Psoas muscle (tissue), 7 donors: ENCODE measurements at regions not wholly inside any gene's neighbourhood (a gene's known extent, or its start where the extent isn't known, plus 50 kb on each side); places are given as distances from the start of the nearest gene placed in this dataset.

Source experiments
- ATAC-seq, 4 donors: fragments of 200-7000 bp; cut with Tn5 transposase; one replicate each; pipeline ENCODE4 v1.9.1; 2020; ENCODE audit warnings: moderate library complexity in 3 of 4, mild to moderate bottlenecking in 2 of 4
- DNase-seq, 2 donors: peaks; one replicate each; pipeline ENCODE4 v3.0.0-alpha.2; 2020
- H3K27ac ChIP-seq: fragments of 200-600 bp; one replicate; pipeline ENCODE4 v1.8.0; 2022
- H3K27me3 ChIP-seq, 3 donors: fragments of 200-600 bp in 1 of 3; one replicate each; pipeline versions ENCODE4 v1.6.1 to v1.8.0; 2013 to 2022; ENCODE audit warnings: low read length in 2 of 3, mild to moderate bottlenecking in 2 of 3, moderate library complexity in 1 of 3; ENCODE audit not compliant: insufficient read depth in 3 of 3
- H3K36me3 ChIP-seq, 2 donors: fragments of 200-600 bp in 1 of 2; one replicate each; pipeline versions ENCODE4 v1.6.1 to v1.8.0; 2013 to 2022; ENCODE audit warnings: low read depth in 1 of 2, mild to moderate bottlenecking in 1 of 2, moderate library complexity in 1 of 2; ENCODE audit not compliant: insufficient read depth in 1 of 2
- H3K4me1 ChIP-seq: fragments of 200-600 bp; one replicate; pipeline ENCODE4 v1.8.0; 2022
- H3K4me3 ChIP-seq: fragments of 200-600 bp; one replicate; pipeline ENCODE4 v1.8.0; 2022; ENCODE audit warnings: mild to moderate bottlenecking
- H3K9me3 ChIP-seq: fragments of 200-600 bp; one replicate; pipeline ENCODE4 v1.8.0; 2022
- WGBS, 3 donors: extraction: QIAGEN DNeasy Blood & Tissue Kit; methylation state at CpG; one replicate each; pipeline versions ENCODE4 v1.1.6 to v1.1.7; 2013; 5-methylcytosine and 5-hydroxymethylcytosine counted together
- intact Hi-C, 2 donors: fragments of 100-400 bp; cut with DNase I; formaldehyde crosslinking; loops; one replicate each; pipeline versions ENCODE4 v1.11.0 to v1.14.2; 2022
- TF ChIP-seq, protein P1 (sequence below): fragments of 200-600 bp; IDR thresholded peaks from one replicate; pipeline ENCODE4 v1.8.0; 2022; ENCODE audit warnings: antibody characterized with exemption
- donor health status: healthy with polysubstance abuse.
- donor health status: DM: no; HTN: no; CAD: no; lungs with moderate emphysema.
- donor health status: Bipolar disorder and iron deficiency.
- donor health status: healthy.
- donor health status: DM: yes; HTN: yes; CAD: no.
- donor health status: DM: no; HTN: no; CAD: no.
- donor health status: DM: yes; HTN: yes; CAD: no.

DNA sequence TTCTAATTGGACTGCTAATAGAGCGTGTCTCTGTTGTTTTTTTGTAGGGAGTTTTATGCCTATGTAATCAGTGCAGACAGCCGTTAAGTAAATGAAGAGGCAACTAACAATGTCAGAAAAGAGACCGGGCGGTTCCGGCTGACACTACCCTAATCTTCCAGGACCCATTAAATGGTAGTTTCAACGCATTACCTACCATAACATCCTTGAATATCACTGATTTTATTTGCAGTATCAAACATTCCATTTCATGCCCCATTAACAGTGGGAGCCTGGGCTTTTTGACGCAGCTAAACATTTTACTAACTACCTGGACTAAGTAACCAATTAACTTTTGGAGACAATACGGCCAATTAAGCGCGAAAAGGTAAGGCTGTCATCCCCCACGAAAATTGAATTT lies 832.9 kb upstream of the NR2F2 start:
- WGBS, 3 donors: 74 to 96% (median 85%) methylated on average over 11 of the region's 11 CpGs

DNA sequence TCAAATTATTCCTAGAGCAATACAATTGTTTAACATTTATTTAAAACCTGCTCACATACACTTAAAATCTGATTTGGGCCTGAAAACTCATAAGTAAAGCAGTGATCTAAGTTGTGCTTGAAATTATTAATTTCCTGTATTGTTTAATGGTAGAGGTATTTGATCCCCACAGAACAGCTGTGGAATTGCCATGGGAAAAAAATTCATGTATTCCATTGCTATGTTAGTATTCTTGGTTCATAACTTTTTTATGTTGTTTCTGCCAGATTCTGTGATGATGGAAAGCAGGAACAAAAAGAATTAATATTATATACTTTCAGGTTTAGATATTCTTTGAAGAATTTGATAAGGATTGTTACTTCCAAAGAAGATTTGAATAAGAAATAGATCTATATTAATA lies 831.5 kb upstream of the NR2F2 start:
- Histone ChIP-seq H3K27ac (no peak overlapping the region), H3K4me1 (no peaks in the 10 kb centered on the region), H3K4me3 (no peak overlapping the region), H3K27me3 (peaks cover 0 to 4% (median 1%) of the 10 kb centered on the region in 3 donors), H3K36me3 (no peaks in the 10 kb centered on the region), H3K9me3 (no peaks in the 10 kb centered on the region)
- TF ChIP-seq, protein P1, sequence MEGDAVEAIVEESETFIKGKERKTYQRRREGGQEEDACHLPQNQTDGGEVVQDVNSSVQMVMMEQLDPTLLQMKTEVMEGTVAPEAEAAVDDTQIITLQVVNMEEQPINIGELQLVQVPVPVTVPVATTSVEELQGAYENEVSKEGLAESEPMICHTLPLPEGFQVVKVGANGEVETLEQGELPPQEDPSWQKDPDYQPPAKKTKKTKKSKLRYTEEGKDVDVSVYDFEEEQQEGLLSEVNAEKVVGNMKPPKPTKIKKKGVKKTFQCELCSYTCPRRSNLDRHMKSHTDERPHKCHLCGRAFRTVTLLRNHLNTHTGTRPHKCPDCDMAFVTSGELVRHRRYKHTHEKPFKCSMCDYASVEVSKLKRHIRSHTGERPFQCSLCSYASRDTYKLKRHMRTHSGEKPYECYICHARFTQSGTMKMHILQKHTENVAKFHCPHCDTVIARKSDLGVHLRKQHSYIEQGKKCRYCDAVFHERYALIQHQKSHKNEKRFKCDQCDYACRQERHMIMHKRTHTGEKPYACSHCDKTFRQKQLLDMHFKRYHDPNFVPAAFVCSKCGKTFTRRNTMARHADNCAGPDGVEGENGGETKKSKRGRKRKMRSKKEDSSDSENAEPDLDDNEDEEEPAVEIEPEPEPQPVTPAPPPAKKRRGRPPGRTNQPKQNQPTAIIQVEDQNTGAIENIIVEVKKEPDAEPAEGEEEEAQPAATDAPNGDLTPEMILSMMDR: no peak
- no peak for DNase-seq
- intact Hi-C loops: no loop called here
- ATAC-seq: no peak

More for the DNA sequence above, 832.9 kb upstream of the NR2F2 start:
- TF ChIP-seq, protein P1: no peak
- ATAC-seq (no peak), DNase-seq (no peak)
- Histone ChIP-seq H3K36me3 (no peaks in the 10 kb centered on the region), H3K4me1 (no peaks in the 10 kb centered on the region), H3K27ac (no peak overlapping the region), H3K27me3 (peaks cover 0 to 4% (median 1%) of the 10 kb centered on the region in 3 donors), H3K4me3 (no peak overlapping the region), H3K9me3 (no peaks in the 10 kb centered on the region)
- intact Hi-C loops: no loop called here

DNA sequence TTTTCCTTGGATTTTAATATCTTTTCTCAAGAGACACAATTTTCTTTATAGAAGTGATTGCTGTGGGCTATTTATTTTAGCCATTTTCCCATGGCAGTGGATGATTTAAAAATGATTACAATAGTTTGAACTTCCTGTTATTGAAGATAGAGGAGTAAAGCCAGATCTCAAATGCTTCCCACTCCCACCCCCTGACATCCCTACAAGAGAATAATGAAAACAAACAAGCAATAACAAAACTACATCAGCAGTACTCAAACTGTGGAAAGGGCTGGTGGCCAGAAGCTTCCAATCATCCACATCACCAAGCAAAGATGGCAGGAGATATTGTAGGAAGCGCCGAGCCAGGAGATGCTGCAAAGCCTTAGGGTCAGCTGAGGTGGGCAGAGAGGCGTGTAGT lies 831.1 kb upstream of the NR2F2 start:
- Histone ChIP-seq H3K4me3 (no peak overlapping the region), H3K27ac (no peak overlapping the region), H3K36me3 (no peaks in the 10 kb centered on the region), H3K27me3 (no peaks in the 10 kb centered on the region), H3K4me1 (no peaks in the 10 kb centered on the region), H3K9me3 (no peaks in the 10 kb centered on the region)
- no peak for DNase-seq
- ATAC-seq: no peak
- 63 to 86% (median 77%) methylated on average over 3 of the region's 3 CpGs for WGBS, 3 donors
- intact Hi-C loops: no loop called here
- TF ChIP-seq, protein P1: no peak

DNA sequence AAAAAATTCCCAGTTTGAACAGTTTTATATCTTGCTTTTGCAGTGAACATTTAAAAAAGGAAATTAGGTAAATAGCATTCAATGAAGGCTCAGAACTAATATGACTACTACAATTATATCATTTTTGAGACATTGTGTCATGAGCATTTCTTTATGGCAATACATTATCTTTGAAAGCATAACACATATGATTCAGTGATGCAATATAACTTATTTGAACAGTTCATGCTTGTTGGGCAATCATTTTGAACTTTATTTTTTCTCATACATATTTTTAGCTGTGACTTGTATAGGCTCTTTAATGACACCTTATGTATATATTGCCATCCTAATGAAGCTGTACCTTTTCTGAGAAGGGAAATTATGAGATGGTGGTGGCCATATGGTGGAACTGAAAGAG lies 828.6 kb upstream of the NR2F2 start:
- TF ChIP-seq, protein P1: no peak
- no peaks in the 10 kb centered on the region for H3K27me3 ChIP-seq
- H3K4me3 ChIP-seq: no peak overlapping the region
- no peaks in the 10 kb centered on the region for H3K9me3 ChIP-seq
- H3K27ac ChIP-seq: no peak overlapping the region
- no peak for ATAC-seq
- DNase-seq: no peak
- H3K36me3 ChIP-seq: no peaks in the 10 kb centered on the region
- H3K4me1 ChIP-seq: no peaks in the 10 kb centered on the region
- intact Hi-C loops: no loop called here

DNA sequence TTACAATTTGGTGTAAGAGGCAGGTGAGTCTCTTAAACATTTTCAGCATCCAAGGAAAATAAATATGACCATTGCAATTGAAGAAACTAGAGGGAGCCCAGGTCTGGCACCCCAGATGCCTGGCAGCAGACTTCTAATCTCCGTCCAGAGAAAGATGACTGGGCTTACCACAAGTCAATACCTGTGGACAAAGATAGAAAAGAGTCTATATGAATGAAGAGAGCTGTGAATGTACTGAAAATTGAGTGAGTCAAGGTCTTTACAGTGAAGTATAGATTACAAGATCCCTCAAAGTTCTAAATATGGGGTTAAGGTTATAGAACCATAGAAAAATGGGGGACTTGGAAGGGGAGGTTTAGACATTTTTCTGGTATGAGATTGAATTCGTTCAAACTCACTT lies 827.4 kb upstream of the NR2F2 start:
- intact Hi-C loops: no loop called here
- TF ChIP-seq, protein P1: no peak
- ATAC-seq: no peak
- Histone ChIP-seq H3K27ac (no peak overlapping the region), H3K27me3 (no peaks in the 10 kb centered on the region), H3K4me3 (no peak overlapping the region), H3K4me1 (no peaks in the 10 kb centered on the region), H3K9me3 (no peaks in the 10 kb centered on the region), H3K36me3 (no peaks in the 10 kb centered on the region)
- no peak for DNase-seq
- 73 to 93% (median 85%) methylated on average over 2 of the region's 2 CpGs for WGBS, 3 donors
